PC-3 (cell line): ENCODE measurements at regions not wholly inside any gene's neighbourhood (a gene's known extent, or its start where the extent isn't known, plus 50 kb on each side); places are given as distances from the start of the nearest gene placed in this dataset.

Source experiments
- CTCF ChIP-seq: fragments of 300-600 bp; sonication (generic); conservative IDR thresholded peaks from 2 replicates; pipeline ENCODE4 v1.5.1; 2017; ENCODE audit warnings: antibody characterized with exemption, low read depth, mild to moderate bottlenecking, low read length
- EZH2 ChIP-seq: fragments of 300-600 bp; sonication (generic); IDR thresholded peaks from one replicate; pipeline ENCODE4 v1.6.1; 2017; ENCODE audit warnings: antibody characterized with exemption, mild to moderate bottlenecking, low read length; ENCODE audit not compliant: unreplicated experiment
- EZH2phosphoT487 ChIP-seq: fragments of 300-600 bp; sonication (generic); IDR thresholded peaks from 2 replicates; pipeline ENCODE4 v1.6.1; 2018; ENCODE audit warnings: mild to moderate bottlenecking, antibody characterized with exemption, low read length, borderline replicate concordance

GRCh38 chr3:187871848-187872247 lies 126.6 kb upstream of the BCL6 start:
- no peak for TF ChIP-seq CTCF
- TF ChIP-seq EZH2, result no peak
- TF ChIP-seq EZH2phosphoT487, result no peak
